ENCODE measurements at regions not wholly inside any gene's neighbourhood (a gene's known extent, or its start where the extent isn't known, plus 50 kb on each side); places are given as distances from the start of the nearest gene placed in this dataset.

DNA sequence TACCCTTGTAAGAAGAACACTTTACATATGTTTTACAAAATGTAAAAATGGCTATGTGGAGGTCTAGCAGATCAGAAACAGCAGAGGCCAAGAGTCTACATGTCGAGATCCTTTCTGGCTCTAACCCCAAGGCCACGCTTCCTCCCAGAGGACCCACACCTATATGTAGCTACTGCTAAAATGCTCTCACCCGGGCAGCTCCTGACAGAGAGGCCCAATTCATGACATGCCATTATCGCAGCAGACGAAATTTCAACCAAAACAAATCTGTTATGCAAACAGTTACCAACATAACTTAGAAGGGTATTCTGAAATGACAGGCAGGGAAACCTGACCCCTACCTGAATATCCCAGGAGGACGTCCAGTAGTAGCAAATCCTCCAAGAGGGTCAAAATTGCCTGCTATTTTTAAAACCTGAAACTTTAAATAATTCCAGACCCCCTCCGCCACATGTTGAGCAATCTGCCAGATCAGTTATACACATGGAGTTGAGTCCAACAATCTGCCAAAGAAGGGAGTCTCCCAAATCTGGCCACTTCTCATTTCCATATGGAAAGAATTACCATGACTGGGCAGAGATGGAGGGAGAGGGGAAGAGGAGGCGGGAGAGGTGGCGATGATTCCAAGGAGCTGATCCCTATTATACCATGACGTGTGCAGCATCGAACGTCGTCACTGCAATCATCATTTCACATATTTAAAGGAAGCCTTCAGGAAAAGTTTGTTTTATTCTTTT lies 192.9 kb upstream of the TBL1X start:
- Histone ChIP-seq H2BK20ac (ENCODE audit: low read length) (no peak overlapping the region), H2BK12ac (ENCODE audit: low read depth, low read length) (no peak overlapping the region), H3K4ac (replicated peaks; ENCODE audit: insufficient read length, low read depth, low read length) (no peak overlapping the region), H3K27ac (ENCODE audit: low read depth, low read length) (no peak overlapping the region), H3K27me3 (replicated peaks in 1 of 4; ENCODE audit: control insufficient read depth in 3 of 4, extremely low read depth in 1 of 4, insufficient read depth in 3 of 4, low read length in 3 of 4) (no peaks in the 10 kb centered on the region), H3K14ac (ENCODE audit: insufficient read length) (no peak overlapping the region), H4K8ac (ENCODE audit: extremely low read depth, insufficient read depth, low read length) (no peak overlapping the region), H3K23ac (ENCODE audit: insufficient read length) (no peak overlapping the region), H2AFZ (ENCODE audit: low read length) (no peak overlapping the region), H3K79me2 (ENCODE audit: control insufficient read depth in 1 of 2, insufficient read depth in 2 of 2, low read length in 2 of 2) (no peaks in the 10 kb centered on the region), H3K36me3 (ENCODE audit: control insufficient read depth in 2 of 4, insufficient read depth in 4 of 4, low read length in 3 of 4) (no peaks in the 10 kb centered on the region), H4K5ac (ENCODE audit: insufficient read length, low read depth, low read length) (no peak overlapping the region), H3K56ac (replicated peaks; ENCODE audit: insufficient read length, low read depth, low read length) (no peak overlapping the region), H4K91ac (replicated peaks; ENCODE audit: insufficient read length, low read length) (no peak overlapping the region), H3K4me3 (ENCODE audit: extremely low read depth in 1 of 4, insufficient read depth in 2 of 4, low read depth in 3 of 4, low read length in 4 of 4) (no peak overlapping the region), H2BK15ac (ENCODE audit: low read length) (no peak overlapping the region), H2AK5ac (ENCODE audit: low read depth, low read length) (no peak overlapping the region), H3K18ac (ENCODE audit: extremely low read depth, low read length) (no peak overlapping the region), H3K23me2 (ENCODE audit: low read depth, low read length) (no peaks in the 10 kb centered on the region; the same call in 1 of the 2 replicates), H2BK120ac (replicated peaks; ENCODE audit: low read depth, low read length) (no peak overlapping the region), H3K4me2 (ENCODE audit: insufficient read depth in 1 of 2, low read depth in 2 of 2, low read length in 2 of 2) (no peak overlapping the region), H3K79me1 (ENCODE audit: low read depth, low read length) (no peaks in the 10 kb centered on the region), H3K9me3 (ENCODE audit: insufficient read depth in 2 of 2, low read depth in 1 of 2, low read length in 1 of 2) (no peaks in the 10 kb centered on the region), H3K9ac (replicated peaks in 1 of 4; ENCODE audit: extremely low read depth in 1 of 4, low read depth in 3 of 4, low read length in 3 of 4) (no peak overlapping the region), H3K4me1 (replicated peaks in 1 of 4; ENCODE audit: control insufficient read depth in 3 of 4, insufficient read depth in 4 of 4, low read length in 3 of 4) (no peaks in the 10 kb centered on the region), H4K20me1 (replicated peaks in 1 of 2; ENCODE audit: control insufficient read depth in 1 of 2, insufficient read depth in 2 of 2, low read length in 2 of 2) (no peaks in the 10 kb centered on the region), H2BK5ac (ENCODE audit: low read depth, low read length) (no peak overlapping the region)
- no peak for FAIRE-seq
- WGBS, 2 experiments (ENCODE audit: extremely low coverage in 1 of 2, insufficient coverage in 1 of 2, insufficient read length in 1 of 2, insufficient replicate concordance in 2 of 2, low coverage in 1 of 2, low lambda C conversion rate in 2 of 2, missing lambda C conversion rate in 1 of 2) = 88% methylated on average over 12 of the region's 13 CpGs; no CpG with 5 or more reads in 1 of the 2 experiments
- POLR2A ChIA-PET (ENCODE audit: partially characterized antibody) = no interaction called here
- CTCF ChIA-PET (ENCODE audit: partially characterized antibody) = no interaction called here
- no peak for DNase-seq (ENCODE audit: low read depth in 1 of 2, low spot score in 2 of 2)
- no peak for TF ChIP-seq SUZ12 (IDR thresholded peaks at IDR 0.05; ENCODE audit: low read length)
- TF ChIP-seq CHD2 (IDR thresholded peaks at IDR 0.05; ENCODE audit: low read length) = no peak
- no peak for TF ChIP-seq CEBPB (IDR thresholded peaks at IDR 0.05; ENCODE audit: low read depth, low read length)
- no peak for TF ChIP-seq YY1 (IDR thresholded peaks at IDR 0.05; ENCODE audit: low read depth, low read length)
- TF ChIP-seq FOSL1 (IDR thresholded peaks at IDR 0.05; ENCODE audit: insufficient read depth, low read depth, low read length) = no peak
- TF ChIP-seq, protein P1, sequence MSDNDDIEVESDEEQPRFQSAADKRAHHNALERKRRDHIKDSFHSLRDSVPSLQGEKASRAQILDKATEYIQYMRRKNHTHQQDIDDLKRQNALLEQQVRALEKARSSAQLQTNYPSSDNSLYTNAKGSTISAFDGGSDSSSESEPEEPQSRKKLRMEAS (IDR thresholded peaks at IDR 0.05) = no peak
- TF ChIP-seq SIX5 (IDR thresholded peaks at IDR 0.05; ENCODE audit: low read depth, low read length) = no peak
- no peak for TF ChIP-seq SIN3A (conservative IDR thresholded peaks at IDR 0.05 in 1 of 2, IDR thresholded peaks at IDR 0.05 in 1 of 2; ENCODE audit: low read depth in 1 of 2, low read length in 2 of 2)
- no peak for TF ChIP-seq POLR2AphosphoS5 (IDR thresholded peaks at IDR 0.05; ENCODE audit: low read depth, low read length)
- TF ChIP-seq RBBP5 (IDR thresholded peaks at IDR 0.05; ENCODE audit: borderline replicate concordance, low read depth, low read length) = no peak
- no peak for TF ChIP-seq BRCA1 (IDR thresholded peaks at IDR 0.05; ENCODE audit: low read depth, low read length)
